C4-2B (cell line): ENCODE measurements at regions not wholly inside any gene's neighbourhood (a gene's known extent, or its start where the extent isn't known, plus 50 kb on each side); places are given as distances from the start of the nearest gene placed in this dataset.

ENCODE experiments used
- CTCF ChIP-seq: fragments of 450-650 bp; conservative IDR thresholded peaks from 2 replicates; pipeline ENCODE4 v1.5.1; 2017; ENCODE audit warnings: mild to moderate bottlenecking
- ZFX ChIP-seq: fragments of 450-650 bp; IDR thresholded peaks from 2 replicates; pipeline ENCODE4 v1.6.1; 2017

- TF ChIP-seq CTCF (no peak), ZFX (no peak)
Observed at GRCh38 chr4:89416960-89417359, 109.4 kb upstream of the GPRIN3 start.
